HepG2 (cell line): ENCODE measurements at regions not wholly inside any gene's neighbourhood (a gene's known extent, or its start where the extent isn't known, plus 50 kb on each side); places are given as distances from the start of the nearest gene placed in this dataset.

Experiments used
- ATAC-seq: fragments of 200-7000 bp; cut with Tn5 transposase; 3 replicates; pipeline ENCODE4 v1.9.1; 2020; ENCODE audit warnings: mild to moderate bottlenecking, moderate library complexity
- BruUV-seq: library from RNA; stranded (reverse); fragments of 400-500 nt; replicated peaks from 2 replicates; lab custom pipeline; 2021; lab: Mats Ljungman, UMichigan
- CTCF ChIA-PET: fragments of 300-600 bp; formaldehyde crosslinking; extraction: SDS; loops from one replicate; lab custom pipeline; 2021; ENCODE audit warnings: low total read pairs, inconsistent platforms, low intra/inter-chr PET ratio; lab: Yijun Ruan, JAX
- POLR2A ChIA-PET: fragments of 350-600 bp; sonication (Branson Sonifier 250); formaldehyde crosslinking; loops from one replicate; lab custom pipeline; 2020; ENCODE audit warnings: antibody characterized with exemption, inconsistent platforms; lab: Yijun Ruan, JAX
- DNase-seq: peaks from one replicate; pipeline ENCODE4 v3.0.0-alpha.2; 2015; ENCODE audit warnings: low spot score
- FAIRE-seq: peaks from 3 replicates; lab custom pipeline; 2011; peaks lifted over from hg19 to GRCh38; lab: Jason Lieb, UNC
- H2AFZ ChIP-seq: one replicate; pipeline ENCODE4 v1.6.1; 2011; ENCODE audit warnings: low read length, inconsistent platforms
- H3K27ac ChIP-seq: fragments of 300-600 bp; 3 replicates; pipeline ENCODE4 v1.8.0; 2011; ENCODE audit warnings: mixed run types, mild to moderate bottlenecking, mixed read lengths, low read length, inconsistent platforms; ENCODE audit not compliant: insufficient read depth; ENCODE audit errors: extremely low read length
- H3K27me3 ChIP-seq, 2 experiments: fragments of 200-600 bp in 1 of 2; 2 replicates in 1 of 2; 3 replicates in 1 of 2; pipeline versions ENCODE4 v1.6.0 to v1.8.0; 2011; ENCODE audit warnings: low read length in 2 of 2, mild to moderate bottlenecking in 2 of 2, moderate library complexity in 2 of 2, inconsistent platforms in 1 of 2; ENCODE audit not compliant: insufficient read depth in 2 of 2, control insufficient read depth in 1 of 2
- H3K36me3 ChIP-seq, 2 experiments: fragments of 200-600 bp in 1 of 2; replicated peaks in 1 of 2; 2 replicates in 1 of 2; 3 replicates in 1 of 2; pipeline versions ENCODE4 v1.5.1 to v1.8.0; 2011; ENCODE audit warnings: low read length in 2 of 2, inconsistent platforms in 1 of 2; ENCODE audit not compliant: insufficient read depth in 2 of 2, control insufficient read depth in 1 of 2
- H3K4me1 ChIP-seq: 2 replicates; pipeline ENCODE4 v1.5.1; 2012; ENCODE audit warnings: low read length, inconsistent platforms; ENCODE audit not compliant: insufficient read depth
- H3K4me2 ChIP-seq: 2 replicates; pipeline ENCODE4 v1.6.0; 2011; ENCODE audit warnings: low read depth, low read length, inconsistent platforms
- H3K4me3 ChIP-seq, 3 experiments: fragments of 200-600 bp in 1 of 3; sonication (generic), shearing (Covaris generic) in 1 of 3; replicated peaks in 1 of 3; 2 replicates each; pipeline ENCODE4 v1.5.1; 2011 to 2016; ENCODE audit warnings: low read length in 3 of 3, inconsistent platforms in 2 of 3, low read depth in 2 of 3, mild to moderate bottlenecking in 2 of 3, control low read depth in 1 of 3, mixed read lengths in 1 of 3; ENCODE audit not compliant: insufficient read depth in 1 of 3
- H3K79me2 ChIP-seq: one replicate; pipeline ENCODE4 v1.6.1; 2011; ENCODE audit warnings: low read length, inconsistent platforms; ENCODE audit not compliant: insufficient read depth
- H3K9ac ChIP-seq: 2 replicates; pipeline ENCODE4 v1.6.0; 2011; ENCODE audit warnings: mild to moderate bottlenecking, low read depth, low read length, inconsistent platforms; ENCODE audit not compliant: insufficient read depth
- H3K9me3 ChIP-seq: 2 replicates; pipeline ENCODE4 v1.5.1; 2012; ENCODE audit warnings: mild to moderate bottlenecking, low read length
- H4K20me1 ChIP-seq: 2 replicates; pipeline ENCODE4 v1.6.0; 2011; ENCODE audit warnings: inconsistent platforms, mild to moderate bottlenecking, low read length, moderate library complexity; ENCODE audit not compliant: insufficient read depth
- GABPB1 ChIP-seq: IDR thresholded peaks from 2 replicates; pipeline ENCODE4 v1.6.1; 2016; ENCODE audit warnings: mild to moderate bottlenecking, missing genetic modification reagents, moderate library complexity, missing compliant biosample characterization
- GPBP1L1 ChIP-seq: sonication (generic); formaldehyde crosslinking; IDR thresholded peaks from 2 replicates; pipeline ENCODE4 v1.5.0; 2020; ENCODE audit warnings: mild to moderate bottlenecking, missing genetic modification reagents
- HCFC1 ChIP-seq: fragments of 150-350 bp; IDR thresholded peaks from 2 replicates; pipeline ENCODE4 v1.6.1; 2014; ENCODE audit warnings: low read depth, low read length
- HNF1A ChIP-seq, 2 experiments: sonication (generic) in 1 of 2; formaldehyde crosslinking in 1 of 2; IDR thresholded peaks; 2 replicates each; pipeline versions ENCODE4 v1.4.0 to v1.6.1; 2016 to 2020; ENCODE audit warnings: borderline replicate concordance in 1 of 2, low read depth in 1 of 2, mild to moderate bottlenecking in 1 of 2, missing genetic modification reagents in 1 of 2
- MEIS1 ChIP-seq: sonication (generic); formaldehyde crosslinking; IDR thresholded peaks from 2 replicates; pipeline ENCODE4 v1.9.0; 2021; ENCODE audit warnings: mild to moderate bottlenecking, missing genetic modification reagents, moderate library complexity, borderline replicate concordance
- RFX1 ChIP-seq: fragments of 450-650 bp; IDR thresholded peaks from 2 replicates; pipeline ENCODE4 v1.6.1; 2017
- RORA ChIP-seq: sonication (generic); formaldehyde crosslinking; IDR thresholded peaks from 2 replicates; pipeline ENCODE4 v1.5.0; 2020; ENCODE audit warnings: mild to moderate bottlenecking, missing genetic modification reagents, moderate library complexity
- TARDBP ChIP-seq: sonication (generic); formaldehyde crosslinking; IDR thresholded peaks from 2 replicates; pipeline ENCODE4 v1.8.0; 2022; ENCODE audit warnings: mild to moderate bottlenecking, missing genetic modification reagents
- THAP9 ChIP-seq: sonication (generic); formaldehyde crosslinking; IDR thresholded peaks from 2 replicates; pipeline ENCODE4; 2020; ENCODE audit warnings: missing genetic modification reagents, mild to moderate bottlenecking, borderline replicate concordance
- ZBTB7B ChIP-seq: sonication (generic); formaldehyde crosslinking; IDR thresholded peaks from 2 replicates; pipeline ENCODE4 v1.4.0; 2020; ENCODE audit warnings: missing genetic modification reagents
- ZNF446 ChIP-seq: sonication (generic); formaldehyde crosslinking; IDR thresholded peaks from 2 replicates; pipeline ENCODE4 v1.5.0; 2020; ENCODE audit warnings: mild to moderate bottlenecking, missing genetic modification reagents
- WGBS: methylation state at CpG from one replicate; pipeline ENCODE4 v1.1.6; 2017; ENCODE audit warnings: low lambda C conversion rate; 5-methylcytosine and 5-hydroxymethylcytosine counted together
- in situ Hi-C: cut with HindIII; loops from 2 replicates; pipeline ENCODE4 v1.10.0; 2017; ENCODE audit warnings: low pct_unique_long_range_greater_than_20kb; ENCODE audit not compliant: extremely low pct_ligation_motif_present
- intact Hi-C: fragments of 100-400 bp; cut with micrococcal nuclease; formaldehyde crosslinking; loops from one replicate; pipeline ENCODE4 v1.10.0; 2022; ENCODE audit not compliant: unreplicated experiment

- ATAC-seq (no peak), DNase-seq (no peak), FAIRE-seq (no peak)
- in situ Hi-C loops = no loop called here
- ChIA-PET POLR2A (no interaction called here), CTCF (no interaction called here)
- H3K4me1 ChIP-seq = no peaks in the 10 kb centered on the region
- H3K9ac ChIP-seq = no peak overlapping the region
- no peak overlapping the region for H3K27ac ChIP-seq
- no peaks in the 10 kb centered on the region for H4K20me1 ChIP-seq
- H2AFZ ChIP-seq = no peak overlapping the region
- WGBS = 0% methylated on average over 1 of the region's 1 CpG
- no peak overlapping the region for H3K4me3 ChIP-seq
- TF ChIP-seq ZBTB7B (CRISPR knock-in tag) (no peak), HCFC1 (no peak), THAP9 (CRISPR knock-in tag) (no peak), MEIS1 (CRISPR knock-in tag) (no peak), ZNF446 (CRISPR knock-in tag) (no peak), TARDBP (no peak)
- peaks cover 0 to 1% of the 10 kb centered on the region in 2 experiments; a peak in 1 of 5 replicates for H3K27me3 ChIP-seq
- intact Hi-C loops = no loop called here
- no peaks in the 10 kb centered on the region for H3K36me3 ChIP-seq
- no TSS peak for BruUV-seq
- no peak overlapping the region for H3K4me2 ChIP-seq
- no peaks in the 10 kb centered on the region for H3K79me2 ChIP-seq
- H3K9me3 ChIP-seq = no peaks in the 10 kb centered on the region
Measured at GRCh38 chr9:16180091-16180490, 627.2 kb downstream of the CCDC171 start.

DNA sequence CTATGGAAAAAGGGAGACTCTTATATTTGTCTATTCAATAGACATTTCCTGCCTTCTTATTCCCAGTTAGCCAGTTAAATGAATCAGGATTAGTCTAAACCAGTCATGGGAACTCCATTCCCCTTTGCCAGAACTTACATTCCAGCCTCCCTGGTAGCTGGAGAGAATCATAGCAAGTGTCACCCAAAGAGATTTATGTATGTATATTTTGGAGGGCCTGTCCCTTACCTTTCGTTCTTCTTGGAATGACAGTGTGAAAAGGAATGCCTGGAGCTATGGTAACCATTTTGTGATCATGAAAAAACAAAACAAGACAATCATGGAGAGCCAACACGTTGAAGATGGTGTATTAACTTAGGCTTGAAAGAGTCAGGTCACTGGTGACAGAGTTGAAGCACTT is 627.7 kb downstream of the CCDC171 start:
- peaks cover 0 to 1% of the 10 kb centered on the region in 2 experiments; a peak in 1 of 5 replicates for H3K27me3 ChIP-seq
- H3K4me3 ChIP-seq = no peak overlapping the region
- WGBS = 0% methylated on average over 2 of the region's 2 CpGs
- no TSS peak for BruUV-seq
- H3K27ac ChIP-seq = no peak overlapping the region
- H3K36me3 ChIP-seq = no peaks in the 10 kb centered on the region
- POLR2A ChIA-PET = no interaction called here
- H3K4me2 ChIP-seq = no peak overlapping the region
- in situ Hi-C loops (no loop called here), intact Hi-C loops (no loop called here)
- no peaks in the 10 kb centered on the region for H4K20me1 ChIP-seq
- DNase-seq = no peak
- CTCF ChIA-PET = no interaction called here
- H3K79me2 ChIP-seq = no peaks in the 10 kb centered on the region
- no peaks in the 10 kb centered on the region for H3K9me3 ChIP-seq
- no peak for FAIRE-seq
- ATAC-seq = no peak
- H2AFZ ChIP-seq = no peak overlapping the region
- H3K9ac ChIP-seq = no peak overlapping the region
- H3K4me1 ChIP-seq = no peaks in the 10 kb centered on the region
- TF ChIP-seq HNF1A (IDR thresholded peaks at IDR 0.05; ENCODE audit: low read depth) = no peak
- no peak for TF ChIP-seq HNF1A (CRISPR knock-in tag; IDR thresholded peaks at IDR 0.05; ENCODE audit: borderline replicate concordance)
- no peak for TF ChIP-seq RFX1
- no peak for TF ChIP-seq RORA (CRISPR knock-in tag)
- TF ChIP-seq GPBP1L1 (CRISPR knock-in tag) = no peak
- no peak for TF ChIP-seq GABPB1 (CRISPR knock-in tag)
